GM18526 (cell line): ENCODE measurements at regions not wholly inside any gene's neighbourhood (a gene's known extent, or its start where the extent isn't known, plus 50 kb on each side); places are given as distances from the start of the nearest gene placed in this dataset.

ENCODE experiments used
- POLR2A ChIP-seq: IDR thresholded peaks from 3 replicates; pipeline ENCODE4 v1.6.1; 2011; ENCODE audit not compliant: insufficient read length; ENCODE audit errors: extremely low read depth

DNA sequence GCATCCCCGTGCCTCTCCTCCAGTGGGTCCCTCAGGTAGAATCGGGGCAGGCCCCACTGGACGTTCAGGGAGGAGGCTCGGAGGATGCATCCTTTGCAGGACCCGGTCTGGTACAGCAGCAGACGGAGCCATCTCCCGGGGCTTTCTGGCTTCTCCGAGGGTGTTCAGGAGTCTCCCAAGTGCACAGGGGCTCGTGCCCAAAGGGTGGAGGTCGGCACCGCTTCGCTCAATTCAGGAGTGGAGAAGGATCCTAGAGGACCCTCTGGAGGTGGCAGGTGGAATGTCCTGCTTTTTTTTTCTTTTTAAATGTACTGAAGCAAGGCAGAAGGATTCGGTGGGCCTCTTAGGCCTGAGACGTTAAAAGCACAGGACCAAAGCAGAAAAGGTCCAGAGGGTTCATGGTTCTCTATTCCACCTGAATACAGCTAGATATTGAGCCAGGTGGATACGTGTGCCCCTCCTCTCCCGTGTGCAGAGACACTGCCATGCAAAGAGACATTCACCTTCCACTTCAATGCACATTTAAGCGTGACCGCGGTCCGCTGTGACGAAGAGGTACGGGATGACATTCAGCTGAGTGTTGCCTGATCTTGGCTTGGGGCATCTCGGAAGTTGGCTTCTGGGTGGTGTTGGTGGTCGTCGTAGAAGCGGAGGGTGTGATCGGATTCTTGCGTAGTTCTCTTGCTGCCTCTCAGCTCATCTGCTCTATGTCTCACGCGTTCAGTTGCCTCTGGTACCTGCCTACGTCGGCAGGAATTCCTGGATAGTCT lies 281.2 kb upstream of the AGTR2 start:
- TF ChIP-seq POLR2A: no peak

GRCh38 chrX:115892056-115892708 lies 278.4 kb upstream of the AGTR2 start:
- TF ChIP-seq POLR2A: no peak

DNA sequence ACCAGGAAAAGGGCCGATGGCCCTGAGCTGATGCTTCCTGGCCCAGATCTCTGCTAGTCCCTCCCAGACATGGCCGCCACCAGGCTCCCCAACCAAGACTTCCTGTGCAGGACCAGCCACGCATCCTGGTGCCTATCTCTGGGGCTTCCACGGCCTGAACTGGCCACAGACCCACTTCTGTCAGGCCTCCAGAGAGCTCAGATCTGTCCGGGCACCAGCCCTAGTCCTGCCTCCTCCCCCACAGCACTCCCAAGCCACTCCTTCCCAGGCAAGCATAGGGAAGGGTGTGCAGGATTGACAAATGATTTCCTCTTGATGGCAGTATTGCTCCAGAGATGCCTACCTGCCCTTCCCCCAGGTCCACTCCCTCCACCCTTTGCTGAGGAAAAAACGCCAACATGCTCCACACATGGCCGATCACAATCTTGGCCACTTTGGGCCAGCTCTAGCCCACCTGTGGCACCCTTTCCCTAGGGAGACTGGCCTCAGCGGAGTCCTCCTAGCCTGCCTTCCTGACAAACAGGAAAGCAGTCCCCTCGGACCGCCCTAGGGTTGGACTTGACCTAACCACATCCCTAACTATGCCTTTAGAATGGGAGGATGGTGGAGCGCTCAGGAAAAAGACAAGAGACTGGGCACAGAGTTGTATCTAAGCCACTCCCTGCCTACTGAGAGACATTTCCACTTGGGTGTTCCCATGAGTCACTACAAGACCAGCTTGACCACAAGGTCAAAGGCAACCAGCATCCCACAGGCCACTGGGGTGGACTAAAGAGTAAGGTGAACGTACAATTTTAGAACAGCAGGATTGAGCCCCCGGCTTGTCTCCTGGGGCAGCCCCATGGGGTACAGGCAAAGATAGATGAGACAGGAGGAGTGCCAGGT lies 277.5 kb upstream of the AGTR2 start:
- no peak for TF ChIP-seq POLR2A

DNA sequence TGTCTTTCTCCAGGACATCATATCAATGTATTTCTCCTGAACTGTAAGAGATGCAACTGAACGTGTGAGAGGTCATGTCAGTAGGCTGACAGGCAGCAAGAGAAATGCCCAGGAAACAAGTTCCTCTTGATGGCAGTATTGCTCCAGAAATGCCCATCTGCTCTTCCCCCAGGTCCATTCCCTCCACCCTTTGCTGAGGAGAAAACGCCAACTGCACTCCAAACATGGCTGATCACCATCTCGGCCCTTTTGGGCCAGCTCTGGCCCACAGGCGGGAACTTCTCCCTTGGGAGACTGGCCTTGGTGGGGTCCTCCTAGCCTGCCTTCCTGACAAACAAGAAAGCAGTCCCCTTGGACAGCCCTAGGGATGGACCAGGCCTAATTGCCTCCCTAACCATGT lies 276.5 kb upstream of the AGTR2 start:
- no peak for TF ChIP-seq POLR2A

GRCh38 chrX:115895678-115896329 lies 274.7 kb upstream of the AGTR2 start:
- TF ChIP-seq POLR2A: no peak

- no peak for TF ChIP-seq POLR2A
These were observed 274.2 kb upstream of the AGTR2 start for GRCh38 chrX:115896362-115896761.

- no peak for TF ChIP-seq POLR2A
These were observed 272.6 kb upstream of the AGTR2 start for GRCh38 chrX:115897956-115898355.

DNA sequence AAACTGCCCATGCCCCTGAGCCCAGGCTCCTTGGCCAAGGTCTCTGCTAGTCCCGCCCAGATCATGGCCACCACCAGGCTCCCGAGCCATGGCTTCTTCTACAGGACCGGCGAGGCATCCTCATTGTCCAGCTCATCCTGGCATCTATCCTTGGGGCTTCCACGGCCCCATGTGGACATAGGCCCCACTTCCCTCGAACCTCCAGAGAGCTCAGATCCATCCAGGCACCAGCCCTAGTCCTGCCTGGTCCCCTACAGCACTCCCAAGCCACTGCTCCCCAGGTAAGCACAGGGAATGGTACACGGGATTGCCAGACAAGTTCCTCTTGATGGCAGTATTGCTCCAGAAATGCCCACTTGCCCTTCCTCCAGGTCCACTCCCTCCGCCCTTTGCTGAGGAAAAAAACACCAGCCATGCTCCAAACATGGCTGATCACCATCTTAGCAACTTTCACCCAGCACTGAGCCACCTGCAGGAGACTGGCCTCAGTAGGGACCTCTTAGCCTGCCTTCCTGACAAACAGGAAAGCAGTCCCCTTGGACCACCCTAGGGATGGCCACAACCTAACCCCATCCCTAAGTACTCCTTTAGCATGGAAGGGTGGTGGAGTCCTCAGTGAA lies 272.1 kb upstream of the AGTR2 start:
- no peak for TF ChIP-seq POLR2A

- no peak for TF ChIP-seq POLR2A
These were observed 270.1 kb upstream of the AGTR2 start for GRCh38 chrX:115900425-115900824.

- TF ChIP-seq POLR2A: no peak
These were observed 269.3 kb upstream of the AGTR2 start for GRCh38 chrX:115901241-115901640.

- TF ChIP-seq POLR2A: no peak
These were observed 267.5 kb upstream of the AGTR2 start for GRCh38 chrX:115902995-115903394.

DNA sequence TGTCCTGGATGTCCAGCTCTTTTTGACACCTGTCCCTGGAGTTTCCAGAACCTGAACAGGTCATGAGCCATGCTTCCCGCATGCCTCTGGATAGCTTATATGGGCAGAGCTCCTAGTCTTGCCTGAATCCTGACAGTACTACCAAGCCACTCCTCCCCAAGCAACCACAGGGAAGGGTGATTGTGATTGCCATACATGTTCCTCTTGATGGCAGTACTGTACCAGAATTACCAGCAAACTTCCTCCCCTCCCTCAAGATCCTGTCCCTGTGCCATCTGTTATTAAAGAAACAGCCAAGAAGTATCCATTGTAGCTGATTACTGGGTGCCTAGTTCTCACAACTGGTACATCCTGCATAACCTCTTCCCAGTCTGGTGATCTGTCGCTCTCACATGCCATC lies 264.3 kb upstream of the AGTR2 start:
- TF ChIP-seq POLR2A: no peak

- TF ChIP-seq POLR2A: no peak
These were observed 263.7 kb upstream of the AGTR2 start for GRCh38 chrX:115906881-115907280.

DNA sequence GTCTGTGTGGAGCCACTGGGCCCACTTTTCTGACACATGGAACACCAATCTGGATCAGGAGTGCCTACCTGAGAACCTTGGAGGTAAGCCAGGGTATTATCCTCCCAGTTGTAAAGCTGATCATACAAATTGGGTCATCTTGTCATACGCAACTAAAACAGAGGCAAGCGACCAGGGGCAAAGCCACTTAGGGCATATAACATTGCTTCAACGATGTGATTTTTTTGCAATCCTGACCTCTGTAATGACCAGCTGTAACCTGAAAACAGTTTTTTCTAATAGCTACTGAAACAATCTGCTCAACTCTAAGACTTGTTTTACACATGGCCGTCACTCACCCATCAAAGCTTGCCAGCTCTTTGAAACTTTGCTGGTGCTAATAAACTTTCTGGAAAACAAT lies 261.5 kb upstream of the AGTR2 start:
- TF ChIP-seq POLR2A: no peak

- TF ChIP-seq POLR2A: no peak
These were observed 258.6 kb upstream of the AGTR2 start for GRCh38 chrX:115911967-115912366.
